Fibroblast of skin of scalp (primary cell): ENCODE measurements at regions not wholly inside any gene's neighbourhood (a gene's known extent, or its start where the extent isn't known, plus 50 kb on each side); places are given as distances from the start of the nearest gene placed in this dataset.

ENCODE experiments used
- DNase-seq: peaks from one replicate; pipeline ENCODE4 v3.0.0-alpha.2; 2013

- no peak for DNase-seq
Observed at GRCh38 chr6:126419901-126420300, 80.0 kb downstream of the CENPW start.

- DNase-seq, result no peak
Observed at GRCh38 chr6:126422912-126423311, 83.0 kb downstream of the CENPW start.

- no peak for DNase-seq
Observed at GRCh38 chr6:126427713-126428112, 87.8 kb downstream of the CENPW start.

GRCh38 chr6:126429866-126430265, 90.0 kb downstream of the CENPW start:
- no peak for DNase-seq

GRCh38 chr6:126432564-126432963, 92.6 kb downstream of the CENPW start:
- no peak for DNase-seq

- no peak for DNase-seq
Observed at GRCh38 chr6:126433927-126434326, 94.0 kb downstream of the CENPW start.

GRCh38 chr6:126437205-126437604, 97.3 kb downstream of the CENPW start:
- no peak for DNase-seq

GRCh38 chr6:126439040-126439439, 99.1 kb downstream of the CENPW start:
- DNase-seq, result no peak

- no peak for DNase-seq
Observed at GRCh38 chr6:126440923-126441322, 101.0 kb downstream of the CENPW start.

GRCh38 chr6:126444659-126445273, 104.9 kb downstream of the CENPW start:
- DNase-seq, result peak; percentile 47

GRCh38 chr6:126446248-126446647, 106.3 kb downstream of the CENPW start:
- no peak for DNase-seq

GRCh38 chr6:126447367-126447766, 107.5 kb downstream of the CENPW start:
- DNase-seq, result no peak

GRCh38 chr6:126461045-126461444, 121.1 kb downstream of the CENPW start:
- no peak for DNase-seq

- no peak for DNase-seq
Observed at GRCh38 chr6:126464245-126464644, 124.3 kb downstream of the CENPW start.

- no peak for DNase-seq
Observed at GRCh38 chr6:126475449-126475848, 135.5 kb downstream of the CENPW start.

GRCh38 chr6:126477678-126478077, 137.8 kb downstream of the CENPW start:
- DNase-seq, result no peak

- DNase-seq, result no peak
Observed at GRCh38 chr6:126480268-126480667, 140.4 kb downstream of the CENPW start.

GRCh38 chr6:126481319-126481718, 141.4 kb downstream of the CENPW start:
- no peak for DNase-seq

- DNase-seq, result no peak
Observed at GRCh38 chr6:126504792-126505191, 164.9 kb downstream of the CENPW start.

GRCh38 chr6:126513198-126513597, 173.3 kb downstream of the CENPW start:
- no peak for DNase-seq

- no peak for DNase-seq
Observed at GRCh38 chr6:126516411-126516810, 176.5 kb downstream of the CENPW start.

- no peak for DNase-seq
Observed at GRCh38 chr6:126524811-126525326, 185.0 kb downstream of the CENPW start.

- DNase-seq, result no peak
Observed at GRCh38 chr6:126526547-126526946, 186.6 kb downstream of the CENPW start.

GRCh38 chr6:126526996-126527606, 187.2 kb downstream of the CENPW start:
- no peak for DNase-seq
